GM12878 (cell line): ENCODE measurements at regions not wholly inside any gene's neighbourhood (a gene's known extent, or its start where the extent isn't known, plus 50 kb on each side); places are given as distances from the start of the nearest gene placed in this dataset.

Experiments used
- ATAC-seq: fragments of 200-7000 bp; cut with Tn5 transposase; 3 replicates; pipeline ENCODE4 v1.9.1; 2020; ENCODE audit warnings: mild to moderate bottlenecking, moderate library complexity
- BruUV-seq: library from RNA; stranded (reverse); fragments of 400-500 nt; replicated peaks from 2 replicates; lab custom pipeline; 2021; lab: Mats Ljungman, UMichigan
- CTCF ChIA-PET: fragments of 300-600 bp; sonication (Branson Sonifier 250); formaldehyde crosslinking; extraction: SDS; loops from one replicate; lab custom pipeline; 2021; ENCODE audit warnings: inconsistent platforms; lab: Yijun Ruan, JAX
- POLR2A ChIA-PET: fragments of 350-600 bp; formaldehyde crosslinking; extraction: SDS; loops from one replicate; lab custom pipeline; 2021; ENCODE audit warnings: inconsistent platforms; lab: Charles Lee
- RAD21 ChIA-PET: fragments of 300-600 bp; sonication (Branson Sonifier 250); formaldehyde crosslinking; loops from one replicate; lab custom pipeline; 2023; ENCODE audit warnings: antibody characterized with exemption; ENCODE audit not compliant: unreplicated experiment; lab: Charles Lee
- SMC1A ChIA-PET: fragments of 300-600 bp; sonication (Branson Sonifier 250); formaldehyde crosslinking; loops from one replicate; lab custom pipeline; 2023; ENCODE audit not compliant: unreplicated experiment, uncharacterized antibody; lab: Charles Lee
- DNase-seq: peaks from one replicate; pipeline ENCODE4 v3.0.0-alpha.2; 2011; ENCODE audit warnings: low read depth, low spot score
- FAIRE-seq: peaks from 3 replicates; lab custom pipeline; 2011; peaks lifted over from hg19 to GRCh38; lab: Jason Lieb, UNC
- H2AFZ ChIP-seq: 2 replicates; pipeline ENCODE4 v1.6.0; 2011; ENCODE audit warnings: low read depth, low read length, control low read depth; ENCODE audit not compliant: control insufficient read depth
- H3K27ac ChIP-seq: 2 replicates; pipeline ENCODE4 v1.5.1; 2011; ENCODE audit warnings: control low read depth; ENCODE audit not compliant: control insufficient read depth, insufficient read depth
- H3K27me3 ChIP-seq, 2 experiments: replicated peaks in 1 of 2; 2 replicates each; pipeline versions ENCODE4 v1.6.0 to v1.6.1; 2011; ENCODE audit warnings: low read length in 1 of 2; ENCODE audit not compliant: control insufficient read depth in 2 of 2, insufficient read depth in 2 of 2
- H3K36me3 ChIP-seq, 2 experiments: 2 replicates each; pipeline ENCODE4 v1.5.1; 2011; ENCODE audit warnings: low read length in 1 of 2; ENCODE audit not compliant: control insufficient read depth in 2 of 2, insufficient read depth in 2 of 2
- H3K4me1 ChIP-seq: 2 replicates; pipeline ENCODE4 v1.6.1; 2011; ENCODE audit warnings: mild to moderate bottlenecking, low read length, moderate library complexity, mixed read lengths; ENCODE audit not compliant: control insufficient read depth, insufficient read depth
- H3K4me2 ChIP-seq: 2 replicates; pipeline ENCODE4 v1.6.0; 2011; ENCODE audit warnings: control low read depth; ENCODE audit not compliant: control insufficient read depth, insufficient read depth
- H3K4me3 ChIP-seq: fragments of 200-600 bp; sonication (generic); 2 replicates; pipeline ENCODE4 v1.5.1; 2016
- H3K79me2 ChIP-seq: 2 replicates; pipeline ENCODE4 v1.6.0; 2011; ENCODE audit warnings: low read length; ENCODE audit not compliant: control insufficient read depth, insufficient read depth
- H3K9ac ChIP-seq: 2 replicates; pipeline ENCODE4 v1.8.0; 2011; ENCODE audit warnings: low read length, control low read depth, mixed read lengths; ENCODE audit not compliant: control insufficient read depth, insufficient read depth
- H3K9me3 ChIP-seq: replicated peaks from 3 replicates; pipeline ENCODE4 v1.5.1; 2011; ENCODE audit warnings: mild to moderate bottlenecking, low read length; ENCODE audit not compliant: control insufficient read depth, insufficient read depth
- H4K20me1 ChIP-seq: 2 replicates; pipeline ENCODE4 v1.6.0; 2011; ENCODE audit not compliant: control insufficient read depth, insufficient read depth
- NBN ChIP-seq: fragments of 450-650 bp; IDR thresholded peaks from 2 replicates; pipeline ENCODE4 v1.6.1; 2016
- ZBTB11 ChIP-seq: fragments of 450-650 bp; formaldehyde crosslinking; IDR thresholded peaks from 2 replicates; pipeline ENCODE4 v1.5.0; 2022; ENCODE audit warnings: mild to moderate bottlenecking, missing genetic modification characterization
- ZNF274 ChIP-seq: IDR thresholded peaks from one replicate; pipeline ENCODE4 v1.8.0; 2011; ENCODE audit not compliant: insufficient read length, insufficient read depth
- ZSCAN29 ChIP-seq: fragments of 450-650 bp; IDR thresholded peaks from 2 replicates; pipeline ENCODE4 v1.6.1; 2017; ENCODE audit warnings: mild to moderate bottlenecking, moderate library complexity
- WGBS: methylation state at CpG from one replicate; pipeline ENCODE4 v1.1.6; 2016; ENCODE audit warnings: low lambda C conversion rate; ENCODE audit not compliant: insufficient replicate concordance, insufficient coverage; ENCODE audit errors: missing lambda C conversion rate; 5-methylcytosine and 5-hydroxymethylcytosine counted together
- in situ Hi-C: fragments of 300-500 bp; cut with MboI; formaldehyde crosslinking; loops from 9 replicates; pipeline ENCODE4 v1.14.3; 2018; ENCODE audit warnings: mixed read lengths
- intact Hi-C: fragments of 100-400 bp; cut with micrococcal nuclease; formaldehyde crosslinking; loops from one replicate; pipeline ENCODE4 v1.14.2; 2022; ENCODE audit not compliant: unreplicated experiment
- TF ChIP-seq, protein P1 (sequence below): fragments of 450-650 bp; IDR thresholded peaks from 2 replicates; pipeline ENCODE4 v1.6.1; 2016; ENCODE audit warnings: mild to moderate bottlenecking

DNA sequence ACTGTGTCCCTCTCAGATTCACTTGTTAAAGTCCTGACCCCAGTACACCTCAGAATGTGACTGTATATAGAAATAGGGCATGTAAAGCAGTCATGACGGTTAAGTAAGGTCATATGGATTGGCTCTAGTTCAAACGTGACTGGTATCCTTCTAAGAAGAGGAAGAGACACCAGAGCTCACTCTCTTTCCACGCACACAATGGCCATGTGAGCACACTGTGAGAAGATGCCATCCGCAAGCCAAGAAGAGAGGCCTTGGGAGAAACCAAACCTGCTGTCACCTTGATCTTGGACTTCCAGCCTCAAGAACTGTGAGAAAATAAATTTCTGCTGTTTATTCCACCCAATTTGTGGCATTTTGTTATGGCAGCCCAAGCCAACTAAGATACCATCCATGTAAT is 56.8 kb upstream of the IRF2BP2 start:
- DNase-seq (no peak), ATAC-seq (no peak), FAIRE-seq (no peak)
- 65% methylated on average over 4 of the region's 4 CpGs for WGBS
- POLR2A ChIA-PET = no interaction called here
- H3K9ac ChIP-seq = no peak overlapping the region
- peaks cover 7% of the 10 kb centered on the region; the same call in 2 of the 3 replicates for H3K9me3 ChIP-seq
- H3K27me3 ChIP-seq = no peaks in the 10 kb centered on the region; a peak in 1 of 4 replicates
- H4K20me1 ChIP-seq = no peaks in the 10 kb centered on the region
- peaks cover 13% of the 10 kb centered on the region for H3K4me1 ChIP-seq
- H3K4me2 ChIP-seq = no peak overlapping the region
- intact Hi-C loops = no loop called here
- no TSS peak for BruUV-seq
- H2AFZ ChIP-seq = no peak overlapping the region
- no peak overlapping the region for H3K27ac ChIP-seq
- no peak for TF ChIP-seq NBN
- TF ChIP-seq ZSCAN29 = no peak
- TF ChIP-seq ZBTB11 = no peak
- TF ChIP-seq ZNF274 = no peak
- TF ChIP-seq, protein P1, sequence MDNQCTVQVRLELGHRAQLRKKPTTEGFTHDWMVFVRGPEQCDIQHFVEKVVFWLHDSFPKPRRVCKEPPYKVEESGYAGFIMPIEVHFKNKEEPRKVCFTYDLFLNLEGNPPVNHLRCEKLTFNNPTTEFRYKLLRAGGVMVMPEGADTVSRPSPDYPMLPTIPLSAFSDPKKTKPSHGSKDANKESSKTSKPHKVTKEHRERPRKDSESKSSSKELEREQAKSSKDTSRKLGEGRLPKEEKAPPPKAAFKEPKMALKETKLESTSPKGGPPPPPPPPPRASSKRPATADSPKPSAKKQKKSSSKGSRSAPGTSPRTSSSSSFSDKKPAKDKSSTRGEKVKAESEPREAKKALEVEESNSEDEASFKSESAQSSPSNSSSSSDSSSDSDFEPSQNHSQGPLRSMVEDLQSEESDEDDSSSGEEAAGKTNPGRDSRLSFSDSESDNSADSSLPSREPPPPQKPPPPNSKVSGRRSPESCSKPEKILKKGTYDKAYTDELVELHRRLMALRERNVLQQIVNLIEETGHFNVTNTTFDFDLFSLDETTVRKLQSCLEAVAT = no peak
- H3K79me2 ChIP-seq = no peaks in the 10 kb centered on the region
- in situ Hi-C loops = no loop called here
- H3K4me3 ChIP-seq = no peak overlapping the region
- CTCF ChIA-PET = no interaction called here
- SMC1A ChIA-PET = interaction anchor here (0.7 to 2.8 kb wide), 2 partner anchors 14 to 34 kb away, joined by 3 to 7 read pairs; no protein-coding TSS in a partner anchor
- RAD21 ChIA-PET = no interaction called here
- H3K36me3 ChIP-seq = no peaks in the 10 kb centered on the region
